Tibial artery (tissue), 4 donors: ENCODE measurements at regions not wholly inside any gene's neighbourhood (a gene's known extent, or its start where the extent isn't known, plus 50 kb on each side); places are given as distances from the start of the nearest gene placed in this dataset.

Experiments
- DNase-seq, 2 donors: peaks; one replicate each; pipeline ENCODE4 v3.0.0-alpha.2; 2019
- H3K27ac ChIP-seq, 2 donors: fragments of 200-600 bp; sonication (generic) in 1 of 2; 1 replicate in 1 of 2; 2 replicates in 1 of 2; pipeline ENCODE4 v1.5.1; 2018 to 2019; ENCODE audit warnings: mild to moderate bottlenecking in 1 of 2
- H3K27me3 ChIP-seq, 2 donors: fragments of 200-600 bp; sonication (generic) in 1 of 2; one replicate each; pipeline versions ENCODE4 v1.5.1 to v1.6.0; 2016 to 2019
- H3K36me3 ChIP-seq, 3 donors: fragments of 200-600 bp; sonication (generic) in 2 of 3; one replicate each; pipeline ENCODE4 v1.5.1; 2016 to 2019; ENCODE audit warnings: mild to moderate bottlenecking in 2 of 3
- H3K4me1 ChIP-seq, 4 donors: fragments of 200-600 bp; sonication (generic) in 2 of 4; 1 replicate in 3 of 4; 2 replicates in 1 of 4; pipeline ENCODE4 v1.5.1; 2016 to 2019
- H3K4me3 ChIP-seq, 2 donors: fragments of 200-600 bp; sonication (generic) in 1 of 2; 1 replicate in 1 of 2; 2 replicates in 1 of 2; pipeline ENCODE4 v1.5.1; 2018 to 2019; ENCODE audit warnings: mild to moderate bottlenecking in 2 of 2
- H3K9me3 ChIP-seq, 3 donors: fragments of 200-600 bp; sonication (generic) in 1 of 3; one replicate each; pipeline ENCODE4 v1.5.1; 2016 to 2019
- intact Hi-C: fragments of 100-400 bp; cut with DNase I; formaldehyde crosslinking; loops from one replicate; pipeline ENCODE4 v1.15.0; 2023; ENCODE audit warnings: low total_unique reads
- TF ChIP-seq, protein P1 (sequence below), 2 experiments: fragments of 200-600 bp in 1 of 2; fragments of 450-650 bp in 1 of 2; IDR thresholded peaks; one replicate each; pipeline ENCODE4 v1.5.1; 2017 to 2019; ENCODE audit warnings: antibody characterized with exemption in 2 of 2, mild to moderate bottlenecking in 1 of 2, moderate library complexity in 1 of 2

DNA sequence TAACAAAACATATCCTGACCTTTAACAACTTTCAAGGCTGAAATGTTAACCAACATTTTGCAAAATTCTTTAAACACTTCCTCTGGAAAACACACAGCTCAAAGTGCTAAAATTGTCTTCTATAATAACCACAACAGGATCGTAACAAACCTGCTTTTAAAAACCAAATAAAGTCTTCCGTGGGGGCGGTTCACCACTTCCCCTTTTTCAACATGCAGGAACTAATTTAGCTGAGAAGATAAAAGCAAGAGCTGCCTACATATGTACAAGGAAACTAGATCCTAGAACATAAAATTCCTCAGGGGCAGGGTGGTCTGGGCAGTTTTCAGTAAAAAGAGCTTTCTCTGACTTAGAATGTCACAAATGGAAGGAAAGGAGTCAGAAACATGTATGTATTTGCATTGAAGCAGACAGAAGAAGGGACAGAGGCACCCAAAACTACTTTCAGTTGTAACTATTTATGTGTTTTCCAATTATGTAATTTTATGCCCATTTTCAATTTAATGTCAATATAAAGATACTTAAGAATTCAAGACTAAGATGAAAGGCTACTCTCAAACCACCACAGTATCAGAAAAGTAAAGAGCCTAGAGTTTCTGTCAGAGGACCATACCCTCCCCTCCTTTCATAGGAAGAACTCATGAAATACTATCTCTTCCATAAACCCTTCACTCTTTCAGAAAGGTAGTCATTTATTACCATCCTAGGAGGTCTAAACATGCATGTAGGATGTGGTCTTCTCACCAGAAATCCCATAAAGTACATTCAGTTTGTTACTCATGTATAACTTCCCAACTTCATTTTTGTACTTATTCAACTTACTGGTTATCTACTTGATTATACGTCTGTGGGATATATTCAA, 185.9 kb upstream of the RASA1 start:
- Histone ChIP-seq H3K27me3 (no peaks in the 10 kb centered on the region), H3K36me3 (no peaks in the 10 kb centered on the region), H3K9me3 (no peaks in the 10 kb centered on the region), H3K27ac (no peak overlapping the region), H3K4me1 (no peaks in the 10 kb centered on the region), H3K4me3 (no peak overlapping the region)
- TF ChIP-seq, protein P1, sequence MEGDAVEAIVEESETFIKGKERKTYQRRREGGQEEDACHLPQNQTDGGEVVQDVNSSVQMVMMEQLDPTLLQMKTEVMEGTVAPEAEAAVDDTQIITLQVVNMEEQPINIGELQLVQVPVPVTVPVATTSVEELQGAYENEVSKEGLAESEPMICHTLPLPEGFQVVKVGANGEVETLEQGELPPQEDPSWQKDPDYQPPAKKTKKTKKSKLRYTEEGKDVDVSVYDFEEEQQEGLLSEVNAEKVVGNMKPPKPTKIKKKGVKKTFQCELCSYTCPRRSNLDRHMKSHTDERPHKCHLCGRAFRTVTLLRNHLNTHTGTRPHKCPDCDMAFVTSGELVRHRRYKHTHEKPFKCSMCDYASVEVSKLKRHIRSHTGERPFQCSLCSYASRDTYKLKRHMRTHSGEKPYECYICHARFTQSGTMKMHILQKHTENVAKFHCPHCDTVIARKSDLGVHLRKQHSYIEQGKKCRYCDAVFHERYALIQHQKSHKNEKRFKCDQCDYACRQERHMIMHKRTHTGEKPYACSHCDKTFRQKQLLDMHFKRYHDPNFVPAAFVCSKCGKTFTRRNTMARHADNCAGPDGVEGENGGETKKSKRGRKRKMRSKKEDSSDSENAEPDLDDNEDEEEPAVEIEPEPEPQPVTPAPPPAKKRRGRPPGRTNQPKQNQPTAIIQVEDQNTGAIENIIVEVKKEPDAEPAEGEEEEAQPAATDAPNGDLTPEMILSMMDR (IDR thresholded peaks at IDR 0.05) = no peak
- DNase-seq = peak in 1 of 2 donors; percentile 39
- intact Hi-C loops = no loop called here

DNA sequence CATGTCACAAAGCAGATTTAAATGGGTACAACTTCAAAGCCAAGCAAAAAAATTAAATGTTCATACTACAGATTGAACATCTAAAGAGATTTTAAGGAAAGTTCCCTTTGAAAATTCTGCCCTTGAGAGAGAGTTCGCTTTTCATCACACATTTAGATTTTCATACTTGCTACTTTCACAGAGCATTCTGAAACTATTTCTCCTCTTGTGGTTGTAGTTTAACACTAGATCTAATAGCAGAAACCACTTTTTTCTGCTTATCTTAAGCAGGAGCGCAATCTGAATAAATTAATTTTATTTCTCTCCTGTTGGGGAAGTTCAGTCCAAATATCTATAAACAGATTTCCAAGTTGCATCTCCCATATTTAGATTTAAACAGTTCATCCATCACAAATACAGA, 173.3 kb upstream of the RASA1 start:
- H3K9me3 ChIP-seq = no peaks in the 10 kb centered on the region
- no peaks in the 10 kb centered on the region for H3K27me3 ChIP-seq
- no peaks in the 10 kb centered on the region for H3K36me3 ChIP-seq
- intact Hi-C loops = no loop called here
- H3K4me1 ChIP-seq = no peaks in the 10 kb centered on the region
- no peak for DNase-seq
- no peak overlapping the region for H3K27ac ChIP-seq
- TF ChIP-seq, protein P1 (IDR thresholded peaks at IDR 0.05) = no peak
- no peak overlapping the region for H3K4me3 ChIP-seq

DNA sequence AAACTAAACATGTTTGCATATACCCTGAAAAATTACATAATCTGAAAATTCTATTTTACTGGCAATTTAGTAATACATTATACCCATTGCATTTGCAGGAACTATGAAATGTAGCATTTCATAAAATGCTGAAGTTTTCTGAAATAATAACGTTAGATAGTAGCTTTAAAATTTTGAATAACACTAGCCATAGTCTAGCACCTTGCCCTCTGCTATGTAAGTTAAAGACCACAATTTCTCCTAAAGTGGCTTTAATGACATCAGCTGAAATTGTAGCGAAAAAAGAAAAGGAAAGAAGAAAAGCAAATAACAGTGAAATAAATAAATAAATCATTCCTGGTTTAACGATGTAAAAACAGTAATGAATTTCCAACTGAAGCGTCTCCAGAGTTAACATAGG, 172.8 kb upstream of the RASA1 start:
- TF ChIP-seq, protein P1 (IDR thresholded peaks at IDR 0.05) = no peak
- Histone ChIP-seq H3K27me3 (no peaks in the 10 kb centered on the region), H3K4me3 (no peak overlapping the region), H3K27ac (no peak overlapping the region), H3K9me3 (no peaks in the 10 kb centered on the region), H3K36me3 (no peaks in the 10 kb centered on the region), H3K4me1 (no peaks in the 10 kb centered on the region)
- DNase-seq = no peak
- intact Hi-C loops = no loop called here

DNA sequence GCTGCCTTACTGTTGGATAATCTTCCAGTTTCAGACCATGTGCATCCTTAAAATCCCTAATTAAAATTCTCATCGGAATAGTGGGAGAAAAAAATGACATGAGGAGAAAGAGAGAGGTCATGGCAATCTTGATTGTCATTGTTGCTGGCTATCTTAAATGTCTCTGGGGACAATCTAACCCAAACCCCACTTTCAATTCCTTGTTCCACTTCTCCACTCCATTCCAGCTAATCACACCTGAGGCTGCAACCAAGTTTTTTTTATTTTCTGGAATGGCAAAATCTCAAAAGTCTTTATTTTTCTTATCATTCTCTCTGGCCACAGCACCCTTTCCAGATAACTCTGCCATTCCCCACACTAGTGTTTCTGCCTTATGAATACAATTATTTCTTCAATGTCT, 171.9 kb upstream of the RASA1 start:
- intact Hi-C loops = no loop called here
- H3K9me3 ChIP-seq = no peaks in the 10 kb centered on the region

DNA sequence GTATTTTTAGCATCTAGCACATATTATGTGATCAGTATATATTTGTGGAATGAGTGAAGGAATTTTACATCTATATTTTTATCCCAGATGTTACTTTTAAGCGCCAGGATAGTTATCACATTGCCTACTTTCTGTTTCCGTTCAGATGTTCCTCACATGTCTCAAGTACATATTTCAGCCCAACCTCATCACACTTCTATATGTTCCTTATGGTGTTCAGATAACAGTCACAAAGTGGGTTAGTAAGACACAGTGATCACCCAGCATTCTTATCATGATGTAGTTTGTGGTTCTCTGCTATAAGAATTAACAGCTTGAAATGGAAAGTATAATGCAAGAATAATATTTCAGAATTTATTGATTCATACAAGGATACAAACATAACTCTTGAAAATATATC, 170.0 kb upstream of the RASA1 start:
- no peak overlapping the region for H3K4me3 ChIP-seq

More for the DNA sequence above, 171.9 kb upstream of the RASA1 start:
- no peak for DNase-seq
- TF ChIP-seq, protein P1 (IDR thresholded peaks at IDR 0.05) = no peak
- Histone ChIP-seq H3K4me3 (no peak overlapping the region), H3K27me3 (no peaks in the 10 kb centered on the region), H3K36me3 (no peaks in the 10 kb centered on the region), H3K4me1 (no peaks in the 10 kb centered on the region), H3K27ac (no peak overlapping the region)

More for the DNA sequence above, 170.0 kb upstream of the RASA1 start:
- Histone ChIP-seq H3K27ac (no peak overlapping the region), H3K9me3 (no peaks in the 10 kb centered on the region), H3K36me3 (no peaks in the 10 kb centered on the region), H3K4me1 (no peaks in the 10 kb centered on the region), H3K27me3 (no peaks in the 10 kb centered on the region)
- intact Hi-C loops = no loop called here
- TF ChIP-seq, protein P1 (IDR thresholded peaks at IDR 0.05) = no peak
- no peak for DNase-seq
